Type B pancreatic cell (in vitro differentiated cells): ENCODE measurements at regions not wholly inside any gene's neighbourhood (a gene's known extent, or its start where the extent isn't known, plus 50 kb on each side); places are given as distances from the start of the nearest gene placed in this dataset.
A peak's percentile ranks its signal among the peaks of the same experiment; 100 is the strongest.

Source experiments
- DNase-seq: peaks from one replicate; pipeline ENCODE4 v3.0.0; 2021; ENCODE audit warnings: mixed read lengths; ENCODE audit not compliant: unreplicated experiment; ENCODE audit errors: extremely low spot score
- H3K27ac Mint-ChIP-seq: 2 replicates; pipeline ENCODE4 v1.8.0; 2021; ENCODE audit warnings: mild to moderate bottlenecking, mixed read lengths
- H3K27me3 Mint-ChIP-seq: 2 replicates; pipeline ENCODE4 v1.8.0; 2021; ENCODE audit warnings: mixed read lengths
- H3K36me3 Mint-ChIP-seq: 2 replicates; pipeline ENCODE4 v1.8.0; 2021; ENCODE audit warnings: mixed read lengths
- H3K4me1 Mint-ChIP-seq: one replicate; pipeline ENCODE4 v1.8.0; 2021; ENCODE audit warnings: mixed read lengths; ENCODE audit not compliant: unreplicated experiment
- H3K4me3 Mint-ChIP-seq: 2 replicates; pipeline ENCODE4 v1.8.0; 2021; ENCODE audit warnings: mild to moderate bottlenecking, mixed read lengths
- H3K9me3 Mint-ChIP-seq: 2 replicates; pipeline ENCODE4 v1.8.0; 2021; ENCODE audit warnings: mixed read lengths
- TF ChIP-seq, protein P1 (sequence below): fragments of 200-600 bp; sonication (generic); conservative IDR thresholded peaks from 2 replicates; pipeline ENCODE4 v1.5.0; 2021; ENCODE audit warnings: antibody characterized with exemption, mild to moderate bottlenecking

DNA sequence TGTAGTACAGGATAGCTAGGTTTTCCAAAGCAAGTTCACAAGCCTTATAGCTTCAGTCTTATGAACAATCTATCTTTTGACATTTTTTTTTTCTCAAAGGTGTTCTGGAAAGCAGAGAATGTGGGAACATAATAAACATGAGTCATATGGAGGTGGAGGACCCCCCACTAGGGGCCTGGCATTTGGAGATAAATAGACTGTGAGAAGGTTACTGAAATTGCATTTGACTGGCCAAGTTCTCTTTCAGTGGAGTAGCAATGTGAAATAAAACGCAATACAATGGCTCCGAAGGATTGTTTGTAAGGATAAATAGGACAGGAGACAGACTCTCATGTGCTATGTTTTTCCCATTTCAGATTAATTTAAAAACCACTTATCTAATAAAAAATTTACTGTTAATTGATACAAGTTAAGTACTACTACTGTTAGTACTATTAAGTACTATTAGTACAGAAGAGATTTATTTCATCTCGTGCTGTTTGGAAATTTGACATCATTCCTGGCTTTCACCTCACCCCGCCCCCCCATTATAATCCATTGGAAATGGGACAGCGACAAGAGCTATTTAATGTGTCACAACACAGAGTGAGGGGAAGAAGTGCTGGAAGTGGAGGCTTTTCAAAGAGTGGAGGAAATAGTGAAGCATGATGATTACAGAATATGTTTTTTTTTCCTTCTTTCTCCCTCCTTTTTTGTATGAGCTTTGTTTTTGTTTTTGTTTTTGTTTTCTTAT lies 122.6 kb upstream of the ID4 start:
- Mint-ChIP-seq H3K36me3 (no peaks in the 10 kb centered on the region), H3K4me3 (no peak overlapping the region), H3K9me3 (no peaks in the 10 kb centered on the region), H3K27ac (no peak overlapping the region), H3K27me3 (peaks cover 2% of the 10 kb centered on the region), H3K4me1 (peaks cover 22% of the 10 kb centered on the region)
- no peak for DNase-seq
- TF ChIP-seq, protein P1, sequence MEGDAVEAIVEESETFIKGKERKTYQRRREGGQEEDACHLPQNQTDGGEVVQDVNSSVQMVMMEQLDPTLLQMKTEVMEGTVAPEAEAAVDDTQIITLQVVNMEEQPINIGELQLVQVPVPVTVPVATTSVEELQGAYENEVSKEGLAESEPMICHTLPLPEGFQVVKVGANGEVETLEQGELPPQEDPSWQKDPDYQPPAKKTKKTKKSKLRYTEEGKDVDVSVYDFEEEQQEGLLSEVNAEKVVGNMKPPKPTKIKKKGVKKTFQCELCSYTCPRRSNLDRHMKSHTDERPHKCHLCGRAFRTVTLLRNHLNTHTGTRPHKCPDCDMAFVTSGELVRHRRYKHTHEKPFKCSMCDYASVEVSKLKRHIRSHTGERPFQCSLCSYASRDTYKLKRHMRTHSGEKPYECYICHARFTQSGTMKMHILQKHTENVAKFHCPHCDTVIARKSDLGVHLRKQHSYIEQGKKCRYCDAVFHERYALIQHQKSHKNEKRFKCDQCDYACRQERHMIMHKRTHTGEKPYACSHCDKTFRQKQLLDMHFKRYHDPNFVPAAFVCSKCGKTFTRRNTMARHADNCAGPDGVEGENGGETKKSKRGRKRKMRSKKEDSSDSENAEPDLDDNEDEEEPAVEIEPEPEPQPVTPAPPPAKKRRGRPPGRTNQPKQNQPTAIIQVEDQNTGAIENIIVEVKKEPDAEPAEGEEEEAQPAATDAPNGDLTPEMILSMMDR = no peak

DNA sequence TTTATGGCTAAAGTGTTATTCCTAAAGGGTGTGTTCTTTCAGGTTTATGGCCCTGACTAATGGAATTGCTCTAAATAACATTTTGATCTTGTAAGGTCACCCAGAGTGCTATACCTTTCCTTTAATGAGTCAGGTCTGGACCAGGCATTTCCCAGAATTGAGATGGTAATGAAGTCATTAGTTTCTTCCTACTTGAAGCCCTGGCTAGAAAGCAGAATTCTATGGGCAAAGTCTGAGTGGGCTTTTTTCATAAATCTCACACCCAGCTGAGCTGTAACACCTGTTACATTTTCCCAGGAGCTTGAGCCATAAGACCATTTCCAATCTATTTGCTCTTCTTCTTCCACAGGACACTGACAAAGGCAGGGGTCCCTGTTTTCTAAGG lies 122.0 kb upstream of the ID4 start:
- peaks cover 28% of the 10 kb centered on the region for H3K4me1 Mint-ChIP-seq
- no peak overlapping the region for H3K27ac Mint-ChIP-seq
- TF ChIP-seq, protein P1 = no peak
- no peaks in the 10 kb centered on the region for H3K9me3 Mint-ChIP-seq
- no peaks in the 10 kb centered on the region for H3K36me3 Mint-ChIP-seq
- peaks cover 4% of the 10 kb centered on the region for H3K27me3 Mint-ChIP-seq
- no peak overlapping the region for H3K4me3 Mint-ChIP-seq
- no peak for DNase-seq

DNA sequence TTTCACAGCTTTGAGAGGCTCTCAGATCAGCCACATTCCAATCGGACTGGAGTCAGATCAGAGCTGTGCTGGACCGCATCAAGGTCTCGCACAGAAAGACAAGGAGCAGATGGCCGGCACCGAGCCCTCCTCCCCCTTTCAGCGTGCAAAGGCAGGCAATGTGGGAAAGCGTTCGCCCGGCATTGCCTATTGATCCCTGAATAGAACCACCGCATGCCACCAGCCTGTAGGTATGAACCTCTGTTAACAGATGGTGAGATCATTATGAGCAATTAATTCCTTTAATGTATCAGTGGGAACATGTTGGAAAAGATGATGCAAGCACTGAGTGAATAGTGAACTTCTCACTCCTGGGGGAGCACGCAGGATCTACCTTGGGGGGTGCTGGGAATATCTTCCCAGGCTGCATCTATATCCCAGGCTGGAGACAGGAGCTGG lies 117.5 kb upstream of the ID4 start:
- Mint-ChIP-seq H3K36me3 (no peaks in the 10 kb centered on the region), H3K9me3 (no peaks in the 10 kb centered on the region), H3K4me3 (peak overlapping the region; percentile 65), H3K27me3 (peaks cover 4% of the 10 kb centered on the region), H3K27ac (peak overlapping the region; percentile 55), H3K4me1 (peaks cover 29% of the 10 kb centered on the region)
- TF ChIP-seq, protein P1 = no peak
- no peak for DNase-seq

DNA sequence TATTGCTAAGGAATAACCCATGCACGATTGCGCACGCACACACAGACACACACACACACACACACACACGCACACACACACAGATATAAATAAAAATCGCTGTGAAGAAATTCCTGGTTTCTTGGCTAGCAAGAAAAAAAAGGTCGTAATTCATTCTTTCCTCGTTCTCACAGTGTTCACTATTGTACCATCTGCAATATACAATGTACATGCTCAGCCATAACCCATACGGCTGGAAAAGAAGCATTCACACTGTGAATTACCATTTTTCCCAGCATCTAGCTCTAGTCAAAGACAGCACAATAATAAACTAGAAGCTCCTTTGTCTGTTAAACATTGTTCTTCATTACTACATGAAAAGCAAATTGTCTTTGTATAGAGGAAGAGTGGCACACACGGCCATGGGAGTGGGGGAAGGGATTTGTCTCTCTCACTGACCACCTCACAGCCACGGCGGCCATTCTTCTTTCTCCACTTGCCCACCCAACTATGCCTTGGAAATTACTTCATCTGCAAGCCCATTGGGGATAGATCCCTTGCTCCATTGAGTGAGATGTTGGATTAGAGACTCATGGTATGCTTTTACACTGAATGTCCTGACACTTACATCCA lies 115.3 kb upstream of the ID4 start:
- H3K4me3 Mint-ChIP-seq = no peak overlapping the region
- H3K27me3 Mint-ChIP-seq = peaks cover 4% of the 10 kb centered on the region
- peaks cover 17% of the 10 kb centered on the region for H3K4me1 Mint-ChIP-seq
- H3K27ac Mint-ChIP-seq = no peak overlapping the region
- H3K36me3 Mint-ChIP-seq = no peaks in the 10 kb centered on the region
- H3K9me3 Mint-ChIP-seq = no peaks in the 10 kb centered on the region
- TF ChIP-seq, protein P1 = no peak
- DNase-seq = no peak

DNA sequence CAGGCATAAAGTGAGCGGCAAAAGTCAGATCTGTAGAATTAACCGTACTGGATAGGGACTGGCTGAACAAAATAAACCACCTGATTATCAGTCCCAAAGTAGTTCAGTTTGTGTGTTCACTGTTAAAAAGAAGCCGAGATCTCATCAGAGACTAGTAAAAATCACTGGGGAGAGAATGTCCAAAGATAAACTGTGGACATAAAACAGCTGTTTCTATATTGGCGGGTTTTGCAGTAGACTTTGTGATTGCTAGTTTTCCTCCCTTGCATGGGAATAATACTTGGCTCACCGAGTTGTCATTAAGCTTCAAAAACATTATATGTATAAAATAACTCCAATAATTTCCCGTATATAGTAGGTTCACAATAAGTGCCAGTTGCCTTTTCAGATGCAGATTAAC lies 114.2 kb upstream of the ID4 start:
- Mint-ChIP-seq H3K27me3 (peaks cover 4% of the 10 kb centered on the region), H3K27ac (no peak overlapping the region), H3K36me3 (no peaks in the 10 kb centered on the region), H3K4me1 (peaks cover 17% of the 10 kb centered on the region), H3K4me3 (no peak overlapping the region), H3K9me3 (no peaks in the 10 kb centered on the region)
- no peak for DNase-seq
- TF ChIP-seq, protein P1 = no peak
